A549 (cell line): ENCODE measurements at regions not wholly inside any gene's neighbourhood (a gene's known extent, or its start where the extent isn't known, plus 50 kb on each side); places are given as distances from the start of the nearest gene placed in this dataset.

Source experiments
- ATAC-seq, 2 experiments: fragments of 200-7000 bp in 1 of 2; fragments of >200 bp in 1 of 2; cut with Nextera tagmentation in 1 of 2; cut with Tn5 transposase in 1 of 2; 3 replicates each; pipeline versions ENCODE4 v1.8.0 to v1.9.1; 2018 to 2020; ENCODE audit warnings: mild to moderate bottlenecking in 1 of 2, moderate library complexity in 1 of 2
- CTCF ChIA-PET: fragments of 300-600 bp; sonication (Branson Sonifier 250); formaldehyde crosslinking; extraction: SDS; loops from one replicate; lab custom pipeline; 2021; ENCODE audit warnings: antibody characterized with exemption, inconsistent platforms; lab: Yijun Ruan, JAX
- POLR2A ChIA-PET: fragments of 350-600 bp; formaldehyde crosslinking; extraction: SDS; loops from one replicate; lab custom pipeline; 2021; ENCODE audit warnings: antibody characterized with exemption, inconsistent platforms; lab: Yijun Ruan, JAX
- DNase-seq, 2 experiments: peaks; one replicate each; pipeline versions ENCODE4 v3.0.0 to v3.0.0-alpha.2; 2011 to 2016; ENCODE audit warnings: low read depth in 1 of 2, low spot score in 1 of 2
- FAIRE-seq: peaks from 2 replicates; lab custom pipeline; 2011; peaks lifted over from hg19 to GRCh38; lab: Jason Lieb, UNC
- H3K27ac ChIP-seq, 2 experiments: fragments of >200 bp; sonication (Bioruptor Twin); formaldehyde crosslinking; 3 replicates each; pipeline ENCODE4 v1.5.1; 2016 to 2017
- H3K4me1 ChIP-seq: fragments of >200 bp; sonication (Bioruptor Twin); formaldehyde crosslinking; 3 replicates; pipeline ENCODE4 v1.6.1; 2016
- H3K4me2 ChIP-seq: fragments of >200 bp; sonication (Bioruptor Twin); formaldehyde crosslinking; 3 replicates; pipeline ENCODE4 v1.6.1; 2016
- H3K4me3 ChIP-seq: fragments of >200 bp; sonication (Bioruptor Twin); formaldehyde crosslinking; 3 replicates; pipeline ENCODE4 v1.5.1; 2016
- H3K9me3 ChIP-seq: fragments of >200 bp; sonication (Bioruptor Twin); formaldehyde crosslinking; 3 replicates; pipeline ENCODE4 v1.6.1; 2016
- BHLHE40 ChIP-seq: IDR thresholded peaks from 2 replicates; pipeline ENCODE4 v1.6.1; 2012; ENCODE audit warnings: low read depth, low read length, inconsistent platforms
- CBX2 ChIP-seq: fragments of 200-600 bp; sonication (generic); IDR thresholded peaks from 2 replicates; pipeline ENCODE4 v1.6.1; 2016; ENCODE audit warnings: low read depth, mild to moderate bottlenecking, borderline replicate concordance
- CBX8 ChIP-seq: fragments of 200-600 bp; sonication (generic); IDR thresholded peaks from 2 replicates; pipeline ENCODE4 v1.6.1; 2016
- CTCF ChIP-seq: fragments of >200 bp; sonication (Bioruptor Twin); formaldehyde crosslinking; IDR thresholded peaks from 3 replicates; pipeline ENCODE4 v1.5.1; 2016
- EHF ChIP-seq: fragments of 250-450 bp; sonication (Bioruptor Pico); IDR thresholded peaks from 2 replicates; pipeline ENCODE4 v1.5.0; 2020; ENCODE audit warnings: mild to moderate bottlenecking
- ELK1 ChIP-seq: fragments of 150-350 bp; IDR thresholded peaks from 2 replicates; pipeline ENCODE4 v1.6.1; 2014; ENCODE audit warnings: low read depth, mild to moderate bottlenecking, low read length
- FOXS1 ChIP-seq: fragments of 250-450 bp; sonication (Bioruptor Pico); IDR thresholded peaks from 2 replicates; pipeline ENCODE4 v1.5.0; 2020; ENCODE audit warnings: mild to moderate bottlenecking, moderate library complexity
- GATA3 ChIP-seq: IDR thresholded peaks from 2 replicates; pipeline ENCODE4 v1.6.1; 2012; ENCODE audit warnings: borderline replicate concordance
- HDAC2 ChIP-seq: fragments of 200-600 bp; sonication (generic); IDR thresholded peaks from 2 replicates; pipeline ENCODE4 v1.6.1; 2016
- HES2 ChIP-seq: fragments of >200 bp; sonication (Bioruptor Twin); formaldehyde crosslinking; IDR thresholded peaks from 2 replicates; pipeline ENCODE4 v1.6.1; 2016
- HOXB5 ChIP-seq: fragments of 250-450 bp; sonication (Bioruptor Pico); IDR thresholded peaks from 2 replicates; pipeline ENCODE4 v1.5.0; 2020; ENCODE audit warnings: mild to moderate bottlenecking, moderate library complexity
- KDM5A ChIP-seq: fragments of 200-600 bp; sonication (generic); IDR thresholded peaks from 2 replicates; pipeline ENCODE4 v1.6.1; 2016; ENCODE audit warnings: antibody characterized with exemption, mild to moderate bottlenecking
- NPAS2 ChIP-seq: fragments of 250-450 bp; sonication (Bioruptor Pico); IDR thresholded peaks from 2 replicates; pipeline ENCODE4 v1.8.0; 2022; ENCODE audit warnings: mild to moderate bottlenecking, moderate library complexity, borderline replicate concordance
- PBX3 ChIP-seq: IDR thresholded peaks from 2 replicates; pipeline ENCODE4 v1.6.1; 2012
- RARB ChIP-seq: fragments of 250-450 bp; sonication (Bioruptor Pico); IDR thresholded peaks from 2 replicates; pipeline ENCODE4 v1.8.0; 2021; ENCODE audit warnings: mild to moderate bottlenecking, moderate library complexity
- REST ChIP-seq: fragments of 200-600 bp; sonication (generic); IDR thresholded peaks from 2 replicates; pipeline ENCODE4 v1.6.1; 2016; ENCODE audit warnings: antibody characterized with exemption, mild to moderate bottlenecking, moderate library complexity
- RFX5 ChIP-seq: fragments of 450-650 bp; IDR thresholded peaks from 2 replicates; pipeline ENCODE4 v1.7.1; 2014; ENCODE audit warnings: antibody characterized with exemption, mild to moderate bottlenecking, moderate library complexity
- TFCP2L1 ChIP-seq: fragments of 250-450 bp; sonication (Bioruptor Pico); IDR thresholded peaks from 2 replicates; pipeline ENCODE4 v1.5.0; 2021; ENCODE audit warnings: mild to moderate bottlenecking
- ZFP36 ChIP-seq: fragments of 450-650 bp; IDR thresholded peaks from 2 replicates; pipeline ENCODE4 v1.6.1; 2014; ENCODE audit warnings: borderline replicate concordance; ENCODE audit not compliant: partially characterized antibody
- ZSCAN20 ChIP-seq: fragments of 250-450 bp; sonication (Bioruptor Pico); IDR thresholded peaks from 2 replicates; pipeline ENCODE4 v1.8.0; 2022; ENCODE audit warnings: mild to moderate bottlenecking, moderate library complexity
- WGBS: methylation state at CpG from one replicate; pipeline ENCODE4 v1.1.6; 2017; ENCODE audit errors: missing lambda C conversion rate; 5-methylcytosine and 5-hydroxymethylcytosine counted together

GRCh38 chr3:170723241-170723640 lies 137.4 kb upstream of the SLC7A14 start:
- Histone ChIP-seq H3K27ac (no peak overlapping the region), H3K9me3 (no peaks in the 10 kb centered on the region), H3K4me2 (no peak overlapping the region), H3K4me1 (peaks cover 20% of the 10 kb centered on the region), H3K4me3 (no peak overlapping the region)
- no peak for DNase-seq
- TF ChIP-seq HES2 (no peak), CBX8 (no peak), HDAC2 (no peak), GATA3 (no peak), ZFP36 (no peak), CTCF (no peak), BHLHE40 (no peak), FOXS1 (no peak), NPAS2 (no peak), RARB (CRISPR knock-in tag) (no peak), EHF (CRISPR knock-in tag) (no peak), ELK1 (no peak), RFX5 (no peak), TFCP2L1 (CRISPR knock-in tag) (no peak), KDM5A (no peak), PBX3 (no peak), REST (no peak), CBX2 (no peak), HOXB5 (CRISPR knock-in tag) (no peak)
- CTCF ChIA-PET, result interaction anchor here (4.9 kb wide), 1 partner anchor 88 kb away, joined by 27 read pairs; no protein-coding TSS in a partner anchor
- 41% methylated on average over 1 of the region's 1 CpG for WGBS
- POLR2A ChIA-PET, result no interaction called here
- FAIRE-seq, result no peak
- no peak for ATAC-seq

GRCh38 chr3:170721563-170721962 lies 135.7 kb upstream of the SLC7A14 start:
- POLR2A ChIA-PET, result no interaction called here
- no peak for FAIRE-seq
- no peak overlapping the region for H3K27ac ChIP-seq
- TF ChIP-seq ZSCAN20 (CRISPR knock-in tag), result no peak
- TF ChIP-seq, all 56 proteins: peak for 0
- H3K4me1 ChIP-seq, result peaks cover 7% of the 10 kb centered on the region
- ATAC-seq (no peak), DNase-seq (no peak)
- no peaks in the 10 kb centered on the region for H3K9me3 ChIP-seq
- no peak overlapping the region for H3K4me3 ChIP-seq
- CTCF ChIA-PET, result no interaction called here
- no peak overlapping the region for H3K4me2 ChIP-seq
